Vagina (tissue), 2 donors: ENCODE measurements at regions not wholly inside any gene's neighbourhood (a gene's known extent, or its start where the extent isn't known, plus 50 kb on each side); places are given as distances from the start of the nearest gene placed in this dataset.

Experiments used
- DNase-seq, 2 donors: peaks; one replicate each; pipeline ENCODE4 v3.0.0-alpha.2; 2017; ENCODE audit errors: extremely low spot score in 2 of 2
- H3K27ac ChIP-seq: fragments of 200-600 bp; sonication (generic); one replicate; pipeline ENCODE4 v1.5.1; 2019
- H3K27me3 ChIP-seq: fragments of 200-600 bp; sonication (generic); one replicate; pipeline ENCODE4 v1.5.1; 2019
- H3K36me3 ChIP-seq, 2 donors: fragments of 200-600 bp; sonication (generic); one replicate each; pipeline ENCODE4 v1.5.1; 2017 to 2019
- H3K4me1 ChIP-seq: fragments of 200-600 bp; sonication (generic); one replicate; pipeline ENCODE4 v1.5.1; 2019
- H3K4me3 ChIP-seq, 2 donors: fragments of 200-600 bp; sonication (generic); 1 replicate in 1 of 2; 2 replicates in 1 of 2; pipeline ENCODE4 v1.5.1; 2016 to 2019
- H3K9me3 ChIP-seq: fragments of 200-600 bp; sonication (generic); one replicate; pipeline ENCODE4 v1.5.1; 2019
- CTCF ChIP-seq, 3 experiments: fragments of 450-650 bp in 2 of 3; fragments of 200-600 bp in 1 of 3; sonication (generic) in 1 of 3; IDR thresholded peaks; one replicate each; pipeline ENCODE4 v1.5.1; 2017 to 2019; ENCODE audit warnings: antibody characterized with exemption in 3 of 3, mild to moderate bottlenecking in 2 of 3, moderate library complexity in 2 of 3
- POLR2A ChIP-seq, 2 donors: fragments of 450-650 bp; IDR thresholded peaks; one replicate each; pipeline ENCODE4 v1.6.1; 2017; ENCODE audit warnings: antibody characterized with exemption in 2 of 2, mild to moderate bottlenecking in 2 of 2, moderate library complexity in 2 of 2
- POLR2AphosphoS5 ChIP-seq, 2 donors: sonication (generic); formaldehyde crosslinking; IDR thresholded peaks; one replicate each; pipeline ENCODE4 v1.9.0; 2017; ENCODE audit warnings: antibody characterized with exemption in 2 of 2, mild to moderate bottlenecking in 2 of 2, low read depth in 1 of 2; ENCODE audit not compliant: insufficient read depth in 1 of 2
- intact Hi-C: fragments of 100-400 bp; cut with DNase I; formaldehyde crosslinking; loops from one replicate; pipeline ENCODE4 v1.15.1; 2023

GRCh38 chr4:20532871-20533870 lies 167.1 kb upstream of the PACRGL start:
- no peaks in the 10 kb centered on the region for H3K27me3 ChIP-seq
- no peaks in the 10 kb centered on the region for H3K36me3 ChIP-seq
- no peaks in the 10 kb centered on the region for H3K9me3 ChIP-seq
- TF ChIP-seq CTCF (IDR thresholded peaks at IDR 0.05), result no peak
- no peak for TF ChIP-seq POLR2AphosphoS5 (IDR thresholded peaks at IDR 0.05; ENCODE audit: insufficient read depth in 1 of 2, low read depth in 1 of 2)
- TF ChIP-seq POLR2A (IDR thresholded peaks at IDR 0.05), result no peak
- H3K27ac ChIP-seq, result no peak overlapping the region
- no peak for DNase-seq
- no peaks in the 10 kb centered on the region for H3K4me1 ChIP-seq
- intact Hi-C loops, result no loop called here
- H3K4me3 ChIP-seq, result no peak overlapping the region

GRCh38 chr4:20538905-20539304 lies 161.4 kb upstream of the PACRGL start:
- Histone ChIP-seq H3K9me3 (no peaks in the 10 kb centered on the region), H3K27me3 (no peaks in the 10 kb centered on the region), H3K27ac (no peak overlapping the region), H3K36me3 (no peaks in the 10 kb centered on the region), H3K4me1 (no peaks in the 10 kb centered on the region), H3K4me3 (no peak overlapping the region)
- TF ChIP-seq CTCF (IDR thresholded peaks at IDR 0.05), result no peak
- no peak for TF ChIP-seq POLR2AphosphoS5 (IDR thresholded peaks at IDR 0.05; ENCODE audit: insufficient read depth in 1 of 2, low read depth in 1 of 2)
- no peak for TF ChIP-seq POLR2A (IDR thresholded peaks at IDR 0.05)
- intact Hi-C loops, result no loop called here
- DNase-seq, result no peak

GRCh38 chr4:20543131-20543530 lies 157.1 kb upstream of the PACRGL start:
- Histone ChIP-seq H3K4me1 (no peaks in the 10 kb centered on the region), H3K36me3 (no peaks in the 10 kb centered on the region), H3K4me3 (no peak overlapping the region), H3K27ac (no peak overlapping the region), H3K9me3 (no peaks in the 10 kb centered on the region), H3K27me3 (no peaks in the 10 kb centered on the region)
- TF ChIP-seq CTCF (IDR thresholded peaks at IDR 0.05) (no peak), POLR2A (IDR thresholded peaks at IDR 0.05) (no peak), POLR2AphosphoS5 (IDR thresholded peaks at IDR 0.05; ENCODE audit: insufficient read depth in 1 of 2, low read depth in 1 of 2) (no peak)
- no peak for DNase-seq
- intact Hi-C loops, result no loop called here

- intact Hi-C loops, result no loop called here
- Histone ChIP-seq H3K27me3 (no peaks in the 10 kb centered on the region), H3K4me1 (no peaks in the 10 kb centered on the region), H3K27ac (no peak overlapping the region), H3K9me3 (no peaks in the 10 kb centered on the region), H3K36me3 (no peaks in the 10 kb centered on the region), H3K4me3 (no peak overlapping the region)
- no peak for DNase-seq
- peak in 1 of 3 experiments; percentile 30 for TF ChIP-seq CTCF (IDR thresholded peaks at IDR 0.05)
- no peak for TF ChIP-seq POLR2AphosphoS5 (IDR thresholded peaks at IDR 0.05; ENCODE audit: insufficient read depth in 1 of 2, low read depth in 1 of 2)
- TF ChIP-seq POLR2A (IDR thresholded peaks at IDR 0.05), result no peak
Measured at GRCh38 chr4:20544645-20545044, 155.6 kb upstream of the PACRGL start.

GRCh38 chr4:20552004-20552403 lies 148.3 kb upstream of the PACRGL start:
- H3K27ac ChIP-seq, result no peak overlapping the region
- no peaks in the 10 kb centered on the region for H3K9me3 ChIP-seq
- TF ChIP-seq POLR2A (IDR thresholded peaks at IDR 0.05), result no peak
- TF ChIP-seq POLR2AphosphoS5 (IDR thresholded peaks at IDR 0.05; ENCODE audit: insufficient read depth in 1 of 2, low read depth in 1 of 2), result no peak
- no peak for TF ChIP-seq CTCF (IDR thresholded peaks at IDR 0.05)
- intact Hi-C loops, result no loop called here
- H3K27me3 ChIP-seq, result no peaks in the 10 kb centered on the region
- DNase-seq, result no peak
- H3K4me3 ChIP-seq, result no peak overlapping the region
- no peaks in the 10 kb centered on the region for H3K36me3 ChIP-seq
- no peaks in the 10 kb centered on the region for H3K4me1 ChIP-seq
